AG04450 (cell line): ENCODE measurements at regions not wholly inside any gene's neighbourhood (a gene's known extent, or its start where the extent isn't known, plus 50 kb on each side); places are given as distances from the start of the nearest gene placed in this dataset. TPM values are rescaled to one million over a fixed set of nuclear protein-coding genes. Genes with fewer than 3 reads are reported as not detected.

ENCODE experiments used
- CTCF ChIA-PET: fragments of 300-600, 350-600 bp; formaldehyde crosslinking; extraction: SDS; loops from one replicate; lab custom pipeline; 2022; ENCODE audit warnings: antibody characterized with exemption, inconsistent platforms; lab: Charles Lee
- POLR2A ChIA-PET: fragments of 350-600 bp; formaldehyde crosslinking; extraction: SDS; loops from one replicate; lab custom pipeline; 2021; ENCODE audit warnings: antibody characterized with exemption, inconsistent platforms; lab: Yijun Ruan, JAX
- DNase-seq: peaks from one replicate; pipeline ENCODE4 v3.0.0-alpha.2; 2011; ENCODE audit warnings: low read depth, low spot score
- H3K27ac ChIP-seq: one replicate; pipeline ENCODE4 v1.5.1; 2012; ENCODE audit warnings: low read depth, low read length, control low read depth
- H3K27me3 ChIP-seq: one replicate; pipeline ENCODE4 v1.6.0; 2012; ENCODE audit warnings: low read length; ENCODE audit not compliant: control insufficient read depth, insufficient read depth
- H3K4me3 ChIP-seq: 2 replicates; pipeline ENCODE4 v1.5.1; 2011; ENCODE audit warnings: mild to moderate bottlenecking, low read depth, low read length, control low read depth
- H3K9me3 ChIP-seq: 2 replicates; pipeline ENCODE4 v1.5.1; 2012; ENCODE audit warnings: low read length; ENCODE audit not compliant: control insufficient read depth, insufficient read depth
- small RNA-seq: library from RNA; depleted of rRNA; stranded (forward); fragments of <200 nt; gene quantifications from one replicate; pipeline ENCODE3, GENCODE V24; 2012; ENCODE audit warnings: low read depth; ENCODE audit not compliant: insufficient read length
- TF ChIP-seq, protein P1 (sequence below): IDR thresholded peaks from 2 replicates; pipeline ENCODE4 v1.5.1; 2011; ENCODE audit warnings: low read depth, low read length, control low read depth, inconsistent platforms

- DNase-seq: no peak
- H3K27me3 ChIP-seq: no peaks in the 10 kb centered on the region
- H3K4me3 ChIP-seq: no peak overlapping the region
- POLR2A ChIA-PET: no interaction called here
- CTCF ChIA-PET: no interaction called here
- H3K9me3 ChIP-seq: peaks cover 25% of the 10 kb centered on the region; the same call in 1 of the 2 replicates
- TF ChIP-seq, protein P1, sequence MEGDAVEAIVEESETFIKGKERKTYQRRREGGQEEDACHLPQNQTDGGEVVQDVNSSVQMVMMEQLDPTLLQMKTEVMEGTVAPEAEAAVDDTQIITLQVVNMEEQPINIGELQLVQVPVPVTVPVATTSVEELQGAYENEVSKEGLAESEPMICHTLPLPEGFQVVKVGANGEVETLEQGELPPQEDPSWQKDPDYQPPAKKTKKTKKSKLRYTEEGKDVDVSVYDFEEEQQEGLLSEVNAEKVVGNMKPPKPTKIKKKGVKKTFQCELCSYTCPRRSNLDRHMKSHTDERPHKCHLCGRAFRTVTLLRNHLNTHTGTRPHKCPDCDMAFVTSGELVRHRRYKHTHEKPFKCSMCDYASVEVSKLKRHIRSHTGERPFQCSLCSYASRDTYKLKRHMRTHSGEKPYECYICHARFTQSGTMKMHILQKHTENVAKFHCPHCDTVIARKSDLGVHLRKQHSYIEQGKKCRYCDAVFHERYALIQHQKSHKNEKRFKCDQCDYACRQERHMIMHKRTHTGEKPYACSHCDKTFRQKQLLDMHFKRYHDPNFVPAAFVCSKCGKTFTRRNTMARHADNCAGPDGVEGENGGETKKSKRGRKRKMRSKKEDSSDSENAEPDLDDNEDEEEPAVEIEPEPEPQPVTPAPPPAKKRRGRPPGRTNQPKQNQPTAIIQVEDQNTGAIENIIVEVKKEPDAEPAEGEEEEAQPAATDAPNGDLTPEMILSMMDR: no peak
- no peak overlapping the region for H3K27ac ChIP-seq
Observed at GRCh38 chr10:120406376-120406775, 50.7 kb upstream of the PLPP4 start.

Small RNA genes lying in the stretch of these regions (small RNA-seq; reads per million reads assigned to genes)
- gene AL355298.1: not detected
